A204.1 (cell line): ENCODE measurements at regions not wholly inside any gene's neighbourhood (a gene's known extent, or its start where the extent isn't known, plus 50 kb on each side); places are given as distances from the start of the nearest gene placed in this dataset.

Experiments used
- FAIRE-seq: peaks from 2 replicates; lab custom pipeline; 2012; peaks lifted over from hg19 to GRCh38; lab: Jason Lieb, UNC

GRCh38 chr6:121826156-121826810, 390.8 kb downstream of the GJA1 start:
- no peak for FAIRE-seq

GRCh38 chr6:121828146-121828886, 392.9 kb downstream of the GJA1 start:
- FAIRE-seq, result no peak

GRCh38 chr6:121830736-121831135, 395.3 kb downstream of the GJA1 start:
- no peak for FAIRE-seq

- no peak for FAIRE-seq
Measured at GRCh38 chr6:121835662-121836061, 400.2 kb downstream of the GJA1 start.

- no peak for FAIRE-seq
Measured at GRCh38 chr6:121837545-121838229, 402.2 kb downstream of the GJA1 start.

- no peak for FAIRE-seq
Measured at GRCh38 chr6:121838842-121839241, 403.4 kb downstream of the GJA1 start.

- no peak for FAIRE-seq
Measured at GRCh38 chr6:121839896-121840295, 404.4 kb downstream of the GJA1 start.

GRCh38 chr6:121844898-121845297, 409.5 kb downstream of the GJA1 start:
- FAIRE-seq, result no peak

- no peak for FAIRE-seq
Measured at GRCh38 chr6:121847806-121848522, 412.5 kb downstream of the GJA1 start.

GRCh38 chr6:121848523-121849255, 413.2 kb downstream of the GJA1 start:
- no peak for FAIRE-seq

- FAIRE-seq, result no peak
Measured at GRCh38 chr6:121849477-121849876, 414.0 kb downstream of the GJA1 start.

GRCh38 chr6:121851056-121851455, 415.6 kb downstream of the GJA1 start:
- FAIRE-seq, result no peak

GRCh38 chr6:121853686-121854085, 418.2 kb downstream of the GJA1 start:
- FAIRE-seq, result no peak

GRCh38 chr6:121855521-121855920, 420.1 kb downstream of the GJA1 start:
- FAIRE-seq, result no peak

GRCh38 chr6:121856296-121856695, 420.9 kb downstream of the GJA1 start:
- no peak for FAIRE-seq

GRCh38 chr6:121857551-121857950, 422.1 kb downstream of the GJA1 start:
- FAIRE-seq, result no peak

GRCh38 chr6:121858310-121858709, 422.9 kb downstream of the GJA1 start:
- no peak for FAIRE-seq

GRCh38 chr6:121858986-121859385, 423.5 kb downstream of the GJA1 start:
- FAIRE-seq, result no peak

- no peak for FAIRE-seq
Measured at GRCh38 chr6:121865811-121866210, 430.4 kb downstream of the GJA1 start.

GRCh38 chr6:121867095-121867494, 431.6 kb downstream of the GJA1 start:
- FAIRE-seq, result no peak

- no peak for FAIRE-seq
Measured at GRCh38 chr6:121868206-121868605, 432.8 kb downstream of the GJA1 start.

- FAIRE-seq, result no peak
Measured at GRCh38 chr6:121873595-121873994, 438.1 kb downstream of the GJA1 start.
